Mesothelial cell of epicardium (in vitro differentiated cells): ENCODE measurements at regions not wholly inside any gene's neighbourhood (a gene's known extent, or its start where the extent isn't known, plus 50 kb on each side); places are given as distances from the start of the nearest gene placed in this dataset.

Source experiments
- DNase-seq, 2 experiments: peaks; one replicate each; pipeline ENCODE4 v3.0.0; 2021; ENCODE audit warnings: low spot score in 2 of 2; ENCODE audit not compliant: unreplicated experiment in 2 of 2
- H3K27ac Mint-ChIP-seq: 2 replicates; pipeline ENCODE4 v1.8.0; 2021; ENCODE audit warnings: mixed read lengths
- H3K27me3 Mint-ChIP-seq: 2 replicates; pipeline ENCODE4 v1.8.0; 2021; ENCODE audit warnings: low read depth, mixed read lengths
- H3K36me3 Mint-ChIP-seq: 2 replicates; pipeline ENCODE4 v1.8.0; 2021; ENCODE audit warnings: mixed read lengths
- H3K4me1 Mint-ChIP-seq: 2 replicates; pipeline ENCODE4 v1.8.0; 2021; ENCODE audit warnings: mixed read lengths
- H3K4me3 Mint-ChIP-seq: 2 replicates; pipeline ENCODE4 v1.8.0; 2021; ENCODE audit warnings: mild to moderate bottlenecking, moderate library complexity, mixed read lengths
- H3K9me3 Mint-ChIP-seq: 2 replicates; pipeline ENCODE4 v1.8.0; 2021; ENCODE audit warnings: mixed read lengths
- TF ChIP-seq, protein P1 (sequence below): fragments of 200-600 bp; sonication (generic); IDR thresholded peaks from one replicate; pipeline ENCODE4 v1.5.0; 2021; ENCODE audit warnings: antibody characterized with exemption; ENCODE audit not compliant: unreplicated experiment

DNA sequence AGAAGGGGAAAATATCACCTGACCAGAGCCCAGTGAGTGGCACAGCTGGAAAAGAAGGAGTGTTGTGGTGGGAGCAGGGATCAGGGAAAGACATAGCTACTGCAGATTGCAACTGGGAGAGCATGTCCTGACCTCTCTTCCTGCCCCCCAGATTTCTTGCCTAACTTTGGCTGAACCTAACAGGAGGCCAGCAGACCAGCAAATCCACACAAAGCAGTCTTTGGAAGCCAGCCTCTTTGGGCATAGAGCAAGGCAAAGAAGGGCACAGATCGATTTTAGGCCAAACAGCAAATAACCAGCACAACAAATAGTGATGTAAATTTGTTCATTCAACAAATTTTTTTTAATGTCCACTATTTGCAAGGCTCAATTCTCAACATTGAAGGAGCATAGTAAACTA, 433.2 kb upstream of the GHITM start:
- H3K27ac Mint-ChIP-seq: no peak overlapping the region
- H3K4me3 Mint-ChIP-seq: no peak overlapping the region
- TF ChIP-seq, protein P1, sequence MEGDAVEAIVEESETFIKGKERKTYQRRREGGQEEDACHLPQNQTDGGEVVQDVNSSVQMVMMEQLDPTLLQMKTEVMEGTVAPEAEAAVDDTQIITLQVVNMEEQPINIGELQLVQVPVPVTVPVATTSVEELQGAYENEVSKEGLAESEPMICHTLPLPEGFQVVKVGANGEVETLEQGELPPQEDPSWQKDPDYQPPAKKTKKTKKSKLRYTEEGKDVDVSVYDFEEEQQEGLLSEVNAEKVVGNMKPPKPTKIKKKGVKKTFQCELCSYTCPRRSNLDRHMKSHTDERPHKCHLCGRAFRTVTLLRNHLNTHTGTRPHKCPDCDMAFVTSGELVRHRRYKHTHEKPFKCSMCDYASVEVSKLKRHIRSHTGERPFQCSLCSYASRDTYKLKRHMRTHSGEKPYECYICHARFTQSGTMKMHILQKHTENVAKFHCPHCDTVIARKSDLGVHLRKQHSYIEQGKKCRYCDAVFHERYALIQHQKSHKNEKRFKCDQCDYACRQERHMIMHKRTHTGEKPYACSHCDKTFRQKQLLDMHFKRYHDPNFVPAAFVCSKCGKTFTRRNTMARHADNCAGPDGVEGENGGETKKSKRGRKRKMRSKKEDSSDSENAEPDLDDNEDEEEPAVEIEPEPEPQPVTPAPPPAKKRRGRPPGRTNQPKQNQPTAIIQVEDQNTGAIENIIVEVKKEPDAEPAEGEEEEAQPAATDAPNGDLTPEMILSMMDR: no peak
- no peaks in the 10 kb centered on the region for H3K27me3 Mint-ChIP-seq
- H3K4me1 Mint-ChIP-seq: peaks cover 6% of the 10 kb centered on the region
- H3K9me3 Mint-ChIP-seq: peaks cover 4% of the 10 kb centered on the region
- DNase-seq: no peak
- H3K36me3 Mint-ChIP-seq: no peaks in the 10 kb centered on the region

GRCh38 chr10:83706952-83707582, 432.2 kb upstream of the GHITM start:
- Mint-ChIP-seq H3K4me1 (peaks cover 6% of the 10 kb centered on the region), H3K36me3 (no peaks in the 10 kb centered on the region), H3K27me3 (no peaks in the 10 kb centered on the region), H3K4me3 (no peak overlapping the region), H3K9me3 (no peaks in the 10 kb centered on the region), H3K27ac (no peak overlapping the region)
- TF ChIP-seq, protein P1: no peak
- DNase-seq: no peak

DNA sequence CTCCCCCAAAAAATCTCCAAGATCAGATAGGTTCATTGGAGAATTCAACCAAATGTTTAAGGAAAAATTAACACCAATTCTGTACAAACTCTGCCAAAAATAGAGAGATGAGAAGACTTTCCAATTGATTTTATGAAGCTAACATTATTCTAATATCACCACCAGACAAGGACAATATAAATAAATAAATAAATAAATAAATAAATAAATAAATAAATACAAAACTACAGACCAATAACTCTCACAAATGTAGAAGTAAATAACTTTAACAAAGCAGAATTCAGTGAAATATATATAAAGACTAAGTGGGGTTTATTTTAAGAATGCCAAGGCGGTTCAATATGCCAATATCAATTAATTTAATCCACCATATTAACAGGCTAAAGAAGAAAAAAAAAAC, 425.9 kb upstream of the GHITM start:
- no peaks in the 10 kb centered on the region for H3K4me1 Mint-ChIP-seq
- TF ChIP-seq, protein P1: no peak
- H3K9me3 Mint-ChIP-seq: peaks cover 6% of the 10 kb centered on the region
- no peak overlapping the region for H3K4me3 Mint-ChIP-seq
- H3K36me3 Mint-ChIP-seq: no peaks in the 10 kb centered on the region
- H3K27me3 Mint-ChIP-seq: no peaks in the 10 kb centered on the region
- H3K27ac Mint-ChIP-seq: no peak overlapping the region
- no peak for DNase-seq

DNA sequence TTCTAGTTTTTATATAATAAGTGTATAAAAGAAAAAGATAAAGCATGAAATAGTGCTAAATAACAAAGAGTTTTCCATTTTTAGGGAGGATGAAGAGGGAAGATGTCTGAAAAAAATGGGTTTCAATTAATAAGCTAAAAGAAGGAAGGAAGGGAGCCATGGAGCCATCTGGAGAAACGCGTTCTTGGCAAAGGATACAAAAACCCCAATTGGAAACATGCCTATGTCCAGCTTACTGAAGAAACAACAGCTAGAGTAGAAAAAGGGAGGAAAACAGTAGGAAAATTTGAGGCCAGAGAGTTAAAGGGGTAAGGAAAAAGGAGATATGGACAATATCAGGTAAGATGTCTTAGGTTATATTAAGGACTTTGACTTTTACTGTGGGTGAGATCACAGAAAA, 416.2 kb upstream of the GHITM start:
- peaks cover 15% of the 10 kb centered on the region for H3K9me3 Mint-ChIP-seq
- DNase-seq: no peak
- TF ChIP-seq, protein P1: no peak
- peaks cover 2% of the 10 kb centered on the region for H3K4me1 Mint-ChIP-seq
- peaks cover 2% of the 10 kb centered on the region for H3K36me3 Mint-ChIP-seq
- no peaks in the 10 kb centered on the region for H3K27me3 Mint-ChIP-seq
- H3K4me3 Mint-ChIP-seq: no peak overlapping the region
- H3K27ac Mint-ChIP-seq: no peak overlapping the region

GRCh38 chr10:83724471-83725241, 414.7 kb upstream of the GHITM start:
- H3K9me3 Mint-ChIP-seq: peaks cover 15% of the 10 kb centered on the region
- H3K27ac Mint-ChIP-seq: no peak overlapping the region
- TF ChIP-seq, protein P1: no peak
- peaks cover 2% of the 10 kb centered on the region for H3K36me3 Mint-ChIP-seq
- no peaks in the 10 kb centered on the region for H3K27me3 Mint-ChIP-seq
- H3K4me3 Mint-ChIP-seq: no peak overlapping the region
- DNase-seq: no peak
- peaks cover 2% of the 10 kb centered on the region for H3K4me1 Mint-ChIP-seq
